CD8-positive, alpha-beta memory T cell (primary cell): ENCODE measurements at regions not wholly inside any gene's neighbourhood (a gene's known extent, or its start where the extent isn't known, plus 50 kb on each side); places are given as distances from the start of the nearest gene placed in this dataset.

ENCODE experiments used
- CTCF ChIA-PET: fragments of 350-600 bp; sonication (Branson Sonifier 250); formaldehyde crosslinking; loops from one replicate; lab custom pipeline; 2021; ENCODE audit warnings: antibody characterized with exemption; lab: Charles Lee
- POLR2A ChIA-PET: fragments of 350-600 bp; sonication (Branson Sonifier 250); formaldehyde crosslinking; loops from one replicate; lab custom pipeline; 2021; ENCODE audit warnings: antibody characterized with exemption; lab: Charles Lee
- DNase-seq, 5 donors: peaks; one replicate each; pipeline versions ENCODE4 v3.0.0 to v3.0.0-alpha.2; 2020 to 2022; ENCODE audit warnings: mixed read lengths in 1 of 5
- H3K27ac ChIP-seq: one replicate; pipeline ENCODE4 v1.7.0; 2013; ENCODE audit warnings: low read depth, mild to moderate bottlenecking, low read length, moderate library complexity
- H3K27me3 ChIP-seq: 2 replicates; pipeline ENCODE4 v1.7.0; 2013; ENCODE audit warnings: low read length, mild to moderate bottlenecking; ENCODE audit not compliant: insufficient read depth, poor library complexity, severe bottlenecking
- H3K36me3 ChIP-seq: 2 replicates; pipeline ENCODE4 v1.7.0; 2013; ENCODE audit warnings: mild to moderate bottlenecking, low read length, moderate library complexity; ENCODE audit not compliant: insufficient read depth
- H3K4me1 ChIP-seq: 2 replicates; pipeline ENCODE4 v1.7.0; 2013; ENCODE audit warnings: mild to moderate bottlenecking, low read length, moderate library complexity; ENCODE audit not compliant: insufficient read depth
- H3K4me3 ChIP-seq: 2 replicates; pipeline ENCODE4 v1.7.0; 2013; ENCODE audit warnings: mild to moderate bottlenecking, low read length
- H3K9me3 ChIP-seq: 2 replicates; pipeline ENCODE4 v1.7.0; 2013; ENCODE audit warnings: mild to moderate bottlenecking, low read length
- H3K27ac Mint-ChIP-seq, 8 donors: one replicate each; pipeline ENCODE4 v1.8.0; 2020 to 2021; ENCODE audit warnings: mixed read lengths in 8 of 8, mild to moderate bottlenecking in 6 of 8, inconsistent platforms in 3 of 8, moderate library complexity in 3 of 8
- H3K27me3 Mint-ChIP-seq, 2 donors: one replicate each; pipeline ENCODE4 v1.8.0; 2020 to 2021; ENCODE audit warnings: mixed read lengths in 2 of 2, mild to moderate bottlenecking in 1 of 2, moderate library complexity in 1 of 2
- H3K36me3 Mint-ChIP-seq, 3 donors: one replicate each; pipeline ENCODE4 v1.8.0; 2020 to 2021; ENCODE audit warnings: mixed read lengths in 3 of 3, inconsistent platforms in 1 of 3, mild to moderate bottlenecking in 1 of 3
- H3K4me1 Mint-ChIP-seq, 3 donors: one replicate each; pipeline ENCODE4 v1.8.0; 2020 to 2021; ENCODE audit warnings: mixed read lengths in 3 of 3, inconsistent platforms in 1 of 3, mild to moderate bottlenecking in 1 of 3
- H3K4me3 Mint-ChIP-seq, 7 donors: one replicate each; pipeline ENCODE4 v1.8.0; 2020 to 2021; ENCODE audit warnings: mixed read lengths in 7 of 7, mild to moderate bottlenecking in 6 of 7, moderate library complexity in 4 of 7, inconsistent platforms in 2 of 7
- H3K9me3 Mint-ChIP-seq, 5 donors: one replicate each; pipeline ENCODE4 v1.8.0; 2020 to 2022; ENCODE audit warnings: mixed read lengths in 5 of 5, mild to moderate bottlenecking in 3 of 5, moderate library complexity in 2 of 5, inconsistent platforms in 1 of 5

- H3K4me1 Mint-ChIP-seq, result no peaks in the 10 kb centered on the region
- H3K4me3 Mint-ChIP-seq, result no peak overlapping the region
- ChIA-PET CTCF (no interaction called here), POLR2A (no interaction called here)
- Histone ChIP-seq H3K4me3 (no peak overlapping the region), H3K27me3 (no peaks in the 10 kb centered on the region), H3K27ac (no peak overlapping the region), H3K36me3 (no peaks in the 10 kb centered on the region), H3K4me1 (no peaks in the 10 kb centered on the region), H3K9me3 (no peaks in the 10 kb centered on the region)
- H3K27ac Mint-ChIP-seq, result no peak overlapping the region
- peaks cover 0 to 11% (median 2%) of the 10 kb centered on the region in 5 donors for H3K9me3 Mint-ChIP-seq
- H3K27me3 Mint-ChIP-seq, result peaks cover 3 to 6% of the 10 kb centered on the region in 2 donors
- DNase-seq, result no peak
- no peaks in the 10 kb centered on the region for H3K36me3 Mint-ChIP-seq
Measured at GRCh38 chr7:50954716-50955115, 172.0 kb upstream of the GRB10 start.

- Mint-ChIP-seq H3K4me3 (no peak overlapping the region), H3K27ac (no peak overlapping the region), H3K9me3 (peaks cover 0 to 12% (median 2%) of the 10 kb centered on the region in 5 donors), H3K27me3 (peaks cover 0 to 6% of the 10 kb centered on the region in 2 donors), H3K4me1 (no peaks in the 10 kb centered on the region), H3K36me3 (no peaks in the 10 kb centered on the region)
- Histone ChIP-seq H3K9me3 (no peaks in the 10 kb centered on the region), H3K4me3 (no peak overlapping the region), H3K27me3 (no peaks in the 10 kb centered on the region), H3K4me1 (no peaks in the 10 kb centered on the region), H3K27ac (no peak overlapping the region), H3K36me3 (no peaks in the 10 kb centered on the region)
- CTCF ChIA-PET, result no interaction called here
- POLR2A ChIA-PET, result no interaction called here
- DNase-seq, result no peak
Measured at GRCh38 chr7:50954245-50954644, 171.5 kb upstream of the GRB10 start.

- H3K27me3 ChIP-seq, result no peaks in the 10 kb centered on the region
- no peaks in the 10 kb centered on the region for H3K4me1 ChIP-seq
- Mint-ChIP-seq H3K27ac (no peak overlapping the region), H3K4me1 (no peaks in the 10 kb centered on the region), H3K4me3 (no peak overlapping the region), H3K36me3 (no peaks in the 10 kb centered on the region), H3K27me3 (peaks cover 0 to 6% of the 10 kb centered on the region in 2 donors), H3K9me3 (peaks cover 0 to 11% (median 3%) of the 10 kb centered on the region in 5 donors)
- no peaks in the 10 kb centered on the region for H3K9me3 ChIP-seq
- H3K4me3 ChIP-seq, result no peak overlapping the region
- no peaks in the 10 kb centered on the region for H3K36me3 ChIP-seq
- POLR2A ChIA-PET, result no interaction called here
- DNase-seq, result no peak
- CTCF ChIA-PET, result no interaction called here
- H3K27ac ChIP-seq, result no peak overlapping the region
Measured at GRCh38 chr7:50953820-50954219, 171.1 kb upstream of the GRB10 start.

GRCh38 chr7:50953303-50953702, 170.6 kb upstream of the GRB10 start:
- Histone ChIP-seq H3K27me3 (no peaks in the 10 kb centered on the region), H3K27ac (no peak overlapping the region), H3K4me3 (no peak overlapping the region), H3K4me1 (no peaks in the 10 kb centered on the region), H3K9me3 (no peaks in the 10 kb centered on the region), H3K36me3 (no peaks in the 10 kb centered on the region)
- ChIA-PET POLR2A (no interaction called here), CTCF (no interaction called here)
- no peak for DNase-seq
- Mint-ChIP-seq H3K27me3 (peaks cover 1 to 6% of the 10 kb centered on the region in 2 donors), H3K4me3 (no peak overlapping the region), H3K36me3 (no peaks in the 10 kb centered on the region), H3K9me3 (peaks cover 0 to 11% (median 6%) of the 10 kb centered on the region in 5 donors), H3K4me1 (no peaks in the 10 kb centered on the region), H3K27ac (no peak overlapping the region)

GRCh38 chr7:50952544-50952943, 169.8 kb upstream of the GRB10 start:
- H3K9me3 ChIP-seq, result no peaks in the 10 kb centered on the region
- no peaks in the 10 kb centered on the region for H3K27me3 ChIP-seq
- Mint-ChIP-seq H3K36me3 (no peaks in the 10 kb centered on the region), H3K9me3 (peaks cover 0 to 11% (median 8%) of the 10 kb centered on the region in 5 donors), H3K4me3 (no peak overlapping the region), H3K4me1 (no peaks in the 10 kb centered on the region), H3K27me3 (peaks cover 4 to 6% of the 10 kb centered on the region in 2 donors), H3K27ac (no peak overlapping the region)
- H3K4me1 ChIP-seq, result no peaks in the 10 kb centered on the region
- ChIA-PET CTCF (no interaction called here), POLR2A (no interaction called here)
- H3K4me3 ChIP-seq, result no peak overlapping the region
- no peak overlapping the region for H3K27ac ChIP-seq
- no peak for DNase-seq
- H3K36me3 ChIP-seq, result no peaks in the 10 kb centered on the region

GRCh38 chr7:50952120-50952519, 169.4 kb upstream of the GRB10 start:
- Mint-ChIP-seq H3K9me3 (peaks cover 0 to 11% (median 8%) of the 10 kb centered on the region in 5 donors), H3K27ac (no peak overlapping the region), H3K4me3 (no peak overlapping the region), H3K27me3 (peaks cover 4 to 6% of the 10 kb centered on the region in 2 donors), H3K36me3 (no peaks in the 10 kb centered on the region), H3K4me1 (no peaks in the 10 kb centered on the region)
- H3K9me3 ChIP-seq, result no peaks in the 10 kb centered on the region
- no peak overlapping the region for H3K27ac ChIP-seq
- no peaks in the 10 kb centered on the region for H3K27me3 ChIP-seq
- no peaks in the 10 kb centered on the region for H3K36me3 ChIP-seq
- POLR2A ChIA-PET, result no interaction called here
- CTCF ChIA-PET, result no interaction called here
- no peak for DNase-seq
- H3K4me1 ChIP-seq, result no peaks in the 10 kb centered on the region
- no peak overlapping the region for H3K4me3 ChIP-seq

GRCh38 chr7:50943482-50943881, 160.8 kb upstream of the GRB10 start:
- Mint-ChIP-seq H3K4me1 (no peaks in the 10 kb centered on the region), H3K9me3 (peaks cover 0 to 5% (median 3%) of the 10 kb centered on the region in 5 donors), H3K27me3 (peaks cover 4 to 21% of the 10 kb centered on the region in 2 donors), H3K36me3 (no peaks in the 10 kb centered on the region), H3K4me3 (no peak overlapping the region), H3K27ac (no peak overlapping the region)
- no peaks in the 10 kb centered on the region for H3K36me3 ChIP-seq
- H3K9me3 ChIP-seq, result no peaks in the 10 kb centered on the region
- CTCF ChIA-PET, result no interaction called here
- no peak overlapping the region for H3K27ac ChIP-seq
- no peaks in the 10 kb centered on the region for H3K27me3 ChIP-seq
- DNase-seq, result no peak
- H3K4me3 ChIP-seq, result no peak overlapping the region
- POLR2A ChIA-PET, result no interaction called here
- H3K4me1 ChIP-seq, result no peaks in the 10 kb centered on the region

- peaks cover 0 to 7% (median 0%) of the 10 kb centered on the region in 5 donors for H3K9me3 Mint-ChIP-seq
- no peak overlapping the region for H3K27ac Mint-ChIP-seq
- H3K27me3 Mint-ChIP-seq, result peaks cover 9 to 29% of the 10 kb centered on the region in 2 donors
- no peak for DNase-seq
- H3K27ac ChIP-seq, result no peak overlapping the region
- no peak overlapping the region for H3K4me3 Mint-ChIP-seq
- H3K27me3 ChIP-seq, result no peaks in the 10 kb centered on the region
- H3K4me1 ChIP-seq, result no peaks in the 10 kb centered on the region
- H3K9me3 ChIP-seq, result no peaks in the 10 kb centered on the region
- no peak overlapping the region for H3K4me3 ChIP-seq
- H3K36me3 Mint-ChIP-seq, result no peaks in the 10 kb centered on the region
- ChIA-PET POLR2A (no interaction called here), CTCF (no interaction called here)
- no peaks in the 10 kb centered on the region for H3K4me1 Mint-ChIP-seq
- H3K36me3 ChIP-seq, result no peaks in the 10 kb centered on the region
Measured at GRCh38 chr7:50941525-50941924, 158.8 kb upstream of the GRB10 start.

GRCh38 chr7:50940621-50941020, 157.9 kb upstream of the GRB10 start:
- H3K4me3 ChIP-seq, result no peak overlapping the region
- H3K36me3 ChIP-seq, result no peaks in the 10 kb centered on the region
- H3K9me3 Mint-ChIP-seq, result peaks cover 0 to 11% (median 4%) of the 10 kb centered on the region in 5 donors
- no peaks in the 10 kb centered on the region for H3K4me1 ChIP-seq
- no peaks in the 10 kb centered on the region for H3K27me3 ChIP-seq
- H3K4me1 Mint-ChIP-seq, result no peaks in the 10 kb centered on the region
- peaks cover 13 to 38% of the 10 kb centered on the region in 2 donors for H3K27me3 Mint-ChIP-seq
- DNase-seq, result no peak
- no peak overlapping the region for H3K27ac ChIP-seq
- POLR2A ChIA-PET, result no interaction called here
- H3K36me3 Mint-ChIP-seq, result no peaks in the 10 kb centered on the region
- no peaks in the 10 kb centered on the region for H3K9me3 ChIP-seq
- CTCF ChIA-PET, result no interaction called here
- H3K27ac Mint-ChIP-seq, result no peak overlapping the region
- no peak overlapping the region for H3K4me3 Mint-ChIP-seq
